H1 (cell line): ENCODE measurements at regions not wholly inside any gene's neighbourhood (a gene's known extent, or its start where the extent isn't known, plus 50 kb on each side); places are given as distances from the start of the nearest gene placed in this dataset.

ENCODE experiments used
- CTCF ChIA-PET: fragments of 300-600 bp; sonication (Branson Sonifier 250); formaldehyde crosslinking; loops from one replicate; lab custom pipeline; 2021; ENCODE audit not compliant: partially characterized antibody; lab: Charles Lee
- POLR2A ChIA-PET: fragments of 300-600 bp; sonication (Branson Sonifier 250); formaldehyde crosslinking; loops from one replicate; lab custom pipeline; 2021; ENCODE audit warnings: inconsistent platforms; ENCODE audit not compliant: partially characterized antibody; lab: Charles Lee
- DNase-seq, 2 experiments: peaks; one replicate each; pipeline versions ENCODE4 v3.0.0 to v3.0.0-alpha.2; 2010 to 2022; ENCODE audit warnings: low spot score in 2 of 2, low read depth in 1 of 2, mixed read lengths in 1 of 2
- FAIRE-seq: peaks from 2 replicates; lab custom pipeline; 2011; peaks lifted over from hg19 to GRCh38; lab: Jason Lieb, UNC
- H2AFZ ChIP-seq: 2 replicates; pipeline ENCODE4 v1.8.1; 2012; ENCODE audit warnings: low read length, inconsistent platforms
- H2AK5ac ChIP-seq: 2 replicates; pipeline ENCODE4 v1.6.1; 2013; ENCODE audit warnings: low read depth, low read length
- H2BK120ac ChIP-seq: replicated peaks from 2 replicates; pipeline ENCODE3; 2013; ENCODE audit warnings: low read depth, low read length, inconsistent platforms
- H2BK12ac ChIP-seq: 2 replicates; pipeline ENCODE4 v1.6.1; 2013; ENCODE audit warnings: low read depth, low read length
- H2BK15ac ChIP-seq: 2 replicates; pipeline ENCODE4 v1.6.1; 2013; ENCODE audit warnings: low read length
- H2BK20ac ChIP-seq: 2 replicates; pipeline ENCODE4 v1.6.1; 2013; ENCODE audit warnings: low read length
- H2BK5ac ChIP-seq: 2 replicates; pipeline ENCODE4 v1.6.1; 2013; ENCODE audit warnings: low read depth, low read length
- H3K14ac ChIP-seq: 2 replicates; pipeline ENCODE4 v1.6.1; 2013; ENCODE audit warnings: inconsistent platforms; ENCODE audit not compliant: insufficient read length
- H3K18ac ChIP-seq: 2 replicates; pipeline ENCODE4 v1.6.1; 2013; ENCODE audit warnings: low read length; ENCODE audit errors: extremely low read depth
- H3K23ac ChIP-seq: 2 replicates; pipeline ENCODE4 v1.6.1; 2013; ENCODE audit warnings: inconsistent platforms; ENCODE audit not compliant: insufficient read length
- H3K23me2 ChIP-seq: 2 replicates; pipeline ENCODE4 v1.6.1; 2013; ENCODE audit warnings: low read depth, low read length
- H3K27ac ChIP-seq: 2 replicates; pipeline ENCODE4 v1.6.1; 2011; ENCODE audit warnings: low read depth, low read length, inconsistent platforms
- H3K27me3 ChIP-seq, 4 experiments: replicated peaks in 1 of 4; 1 replicate in 1 of 4; 2 replicates in 3 of 4; pipeline versions ENCODE4 v1.6.1 to v1.8.1; 2011 to 2013; ENCODE audit warnings: low read length in 3 of 4, mild to moderate bottlenecking in 3 of 4, inconsistent platforms in 2 of 4, mixed read lengths in 2 of 4, moderate library complexity in 1 of 4; ENCODE audit not compliant: control insufficient read depth in 3 of 4, insufficient read depth in 3 of 4; ENCODE audit errors: extremely low read depth in 1 of 4
- H3K36me3 ChIP-seq, 4 experiments: 2 replicates each; pipeline versions ENCODE4 v1.6.1 to v1.8.1; 2011 to 2013; ENCODE audit warnings: mild to moderate bottlenecking in 4 of 4, low read length in 3 of 4, moderate library complexity in 2 of 4, control low read depth in 1 of 4, inconsistent platforms in 1 of 4; ENCODE audit not compliant: insufficient read depth in 4 of 4, control insufficient read depth in 2 of 4
- H3K4ac ChIP-seq: replicated peaks from 2 replicates; pipeline ENCODE3; 2013; ENCODE audit warnings: low read length, low read depth, mixed read lengths, inconsistent platforms; ENCODE audit not compliant: insufficient read length
- H3K4me1 ChIP-seq, 4 experiments: replicated peaks in 1 of 4; 1 replicate in 1 of 4; 2 replicates in 3 of 4; pipeline versions ENCODE4 v1.6.1 to v1.8.1; 2011 to 2013; ENCODE audit warnings: low read length in 3 of 4, inconsistent platforms in 2 of 4, mixed read lengths in 1 of 4; ENCODE audit not compliant: insufficient read depth in 4 of 4, control insufficient read depth in 3 of 4
- H3K4me2 ChIP-seq, 2 experiments: 2 replicates each; pipeline versions ENCODE4 v1.6.1 to v1.8.1; 2011 to 2013; ENCODE audit warnings: low read depth in 2 of 2, low read length in 2 of 2, control low read depth in 1 of 2, inconsistent platforms in 1 of 2, mild to moderate bottlenecking in 1 of 2; ENCODE audit not compliant: insufficient read depth in 1 of 2
- H3K4me3 ChIP-seq, 4 experiments: fragments of 200-600, 300-600 bp in 1 of 4; sonication (generic), shearing (Covaris generic), sonication (Bioruptor Twin) in 1 of 4; 2 replicates each; pipeline versions ENCODE4 v1.5.1 to v1.8.1; 2011 to 2016; ENCODE audit warnings: low read length in 4 of 4, low read depth in 3 of 4, control low read depth in 2 of 4, inconsistent platforms in 2 of 4, mild to moderate bottlenecking in 2 of 4, mixed read lengths in 1 of 4, moderate library complexity in 1 of 4; ENCODE audit not compliant: insufficient read depth in 2 of 4; ENCODE audit errors: extremely low read depth in 1 of 4
- H3K56ac ChIP-seq: replicated peaks from 2 replicates; pipeline ENCODE3; 2013; ENCODE audit warnings: low read depth, mild to moderate bottlenecking, mixed read lengths, low read length, inconsistent platforms; ENCODE audit not compliant: insufficient read length
- H3K79me1 ChIP-seq: 2 replicates; pipeline ENCODE4 v1.6.1; 2013; ENCODE audit warnings: low read depth, low read length, control low read depth
- H3K79me2 ChIP-seq, 2 experiments: 2 replicates each; pipeline versions ENCODE4 v1.6.1 to v1.8.1; 2012 to 2013; ENCODE audit warnings: low read length in 2 of 2, mild to moderate bottlenecking in 2 of 2, inconsistent platforms in 1 of 2; ENCODE audit not compliant: insufficient read depth in 2 of 2, control insufficient read depth in 1 of 2
- H3K9ac ChIP-seq, 4 experiments: replicated peaks in 1 of 4; 1 replicate in 1 of 4; 2 replicates in 3 of 4; pipeline versions ENCODE4 v1.6.1 to v1.8.1; 2011 to 2013; ENCODE audit warnings: low read depth in 3 of 4, low read length in 3 of 4, control low read depth in 2 of 4, mild to moderate bottlenecking in 2 of 4, moderate library complexity in 2 of 4, inconsistent platforms in 1 of 4; ENCODE audit errors: extremely low read depth in 1 of 4
- H3K9me3 ChIP-seq, 2 experiments: 2 replicates each; pipeline versions ENCODE4 v1.6.1 to v1.8.1; 2012 to 2013; ENCODE audit warnings: mild to moderate bottlenecking in 2 of 2, moderate library complexity in 2 of 2, control low read depth in 1 of 2, inconsistent platforms in 1 of 2, low read depth in 1 of 2, low read length in 1 of 2, mixed read lengths in 1 of 2; ENCODE audit not compliant: insufficient read depth in 2 of 2
- H4K20me1 ChIP-seq, 2 experiments: replicated peaks in 1 of 2; 2 replicates each; pipeline versions ENCODE3 to v1.8.1; 2011 to 2013; ENCODE audit warnings: inconsistent platforms in 2 of 2, low read length in 2 of 2, mild to moderate bottlenecking in 1 of 2; ENCODE audit not compliant: insufficient read depth in 2 of 2, control insufficient read depth in 1 of 2
- H4K5ac ChIP-seq: 2 replicates; pipeline ENCODE4 v1.6.1; 2013; ENCODE audit warnings: low read length, low read depth, mixed read lengths, inconsistent platforms; ENCODE audit not compliant: insufficient read length
- H4K8ac ChIP-seq: 2 replicates; pipeline ENCODE4 v1.8.0; 2013; ENCODE audit warnings: mild to moderate bottlenecking, moderate library complexity, low read length, inconsistent platforms; ENCODE audit not compliant: insufficient read depth; ENCODE audit errors: extremely low read depth
- H4K91ac ChIP-seq: replicated peaks from 2 replicates; pipeline ENCODE3; 2013; ENCODE audit warnings: low read length, mixed read lengths, inconsistent platforms; ENCODE audit not compliant: insufficient read length
- CBX5 ChIP-seq: fragments of 300-800, 300-1000 bp; sonication (generic); IDR thresholded peaks from 2 replicates; pipeline ENCODE4 v1.7.1; 2016; ENCODE audit warnings: antibody characterized with exemption, low read length, low read depth
- POLR2A ChIP-seq, 2 experiments: IDR thresholded peaks; 1 replicate in 1 of 2; 2 replicates in 1 of 2; pipeline ENCODE4 v1.6.1; 2011; ENCODE audit warnings: low read depth in 2 of 2, low read length in 2 of 2, mild to moderate bottlenecking in 2 of 2; ENCODE audit errors: control extremely low read depth in 1 of 2
- WGBS, 2 experiments: shearing (Covaris generic) in 1 of 2; methylation state at CpG; one replicate each; pipeline versions ENCODE4 v1.1.6 to v1.1.7; 2013 to 2015; ENCODE audit warnings: low lambda C conversion rate in 2 of 2, mixed read lengths in 2 of 2, inconsistent platforms in 1 of 2, low coverage in 1 of 2, missing lambda C conversion rate in 1 of 2; ENCODE audit not compliant: insufficient replicate concordance in 2 of 2, insufficient coverage in 1 of 2, insufficient read length in 1 of 2; ENCODE audit errors: extremely low coverage in 1 of 2, missing lambda C conversion rate in 1 of 2; 5-methylcytosine and 5-hydroxymethylcytosine counted together

GRCh38 chr20:2231701-2232100 is 64.1 kb upstream of the TGM3 start:
- DNase-seq (no peak), FAIRE-seq (no peak)
- H3K14ac ChIP-seq = no peak overlapping the region
- no peak overlapping the region for H3K23ac ChIP-seq
- no peak overlapping the region for H2BK20ac ChIP-seq
- no peak overlapping the region for H3K18ac ChIP-seq
- TF ChIP-seq CBX5 (no peak), POLR2A (IDR thresholded peaks at IDR 0.05; ENCODE audit: control extremely low read depth in 1 of 2, low read depth in 2 of 2, low read length in 2 of 2) (no peak)
- H4K8ac ChIP-seq = no peak overlapping the region
- H3K9ac ChIP-seq = no peak overlapping the region
- no peaks in the 10 kb centered on the region for H3K79me2 ChIP-seq
- no peaks in the 10 kb centered on the region for H4K20me1 ChIP-seq
- H2BK12ac ChIP-seq = no peak overlapping the region
- 91% methylated on average over 5 of the region's 7 CpGs; no CpG with 5 or more reads in 1 of the 2 experiments for WGBS, 2 experiments
- no peak overlapping the region for H4K91ac ChIP-seq
- no peak overlapping the region for H2AK5ac ChIP-seq
- POLR2A ChIA-PET = no interaction called here
- no peaks in the 10 kb centered on the region for H3K23me2 ChIP-seq
- no peak overlapping the region for H3K4me3 ChIP-seq
- no peaks in the 10 kb centered on the region for H3K79me1 ChIP-seq
- H3K4me1 ChIP-seq = peaks cover 4 to 13% (median 8%) of the 10 kb centered on the region in 4 experiments; a peak in 6 of 7 replicates
- no peak overlapping the region for H2AFZ ChIP-seq
- CTCF ChIA-PET = no interaction called here
- no peak overlapping the region for H2BK15ac ChIP-seq
- H3K56ac ChIP-seq = no peak overlapping the region
- H3K27ac ChIP-seq = no peak overlapping the region
- no peak overlapping the region for H4K5ac ChIP-seq
- no peak overlapping the region for H2BK120ac ChIP-seq
- no peaks in the 10 kb centered on the region for H3K36me3 ChIP-seq
- no peak overlapping the region for H3K4ac ChIP-seq
- no peaks in the 10 kb centered on the region for H3K9me3 ChIP-seq
- no peak overlapping the region for H3K4me2 ChIP-seq
- H3K27me3 ChIP-seq = no peaks in the 10 kb centered on the region
- no peak overlapping the region for H2BK5ac ChIP-seq
